Natural killer cell (primary cell): ENCODE measurements at regions not wholly inside any gene's neighbourhood (a gene's known extent, or its start where the extent isn't known, plus 50 kb on each side); places are given as distances from the start of the nearest gene placed in this dataset.

Experiments
- ATAC-seq, 3 donors: fragments of 150-1000 bp in 2 of 3; fragments of 200-7000 bp in 1 of 3; cut with Tn5 transposase; 1 replicate in 1 of 3; 2 replicates in 2 of 3; pipeline ENCODE4 v1.10.0; 2021; ENCODE audit warnings: mild to moderate bottlenecking in 2 of 3, moderate library complexity in 2 of 3
- DNase-seq, 2 donors: peaks; one replicate each; pipeline versions ENCODE4 v3.0.0 to v3.0.0-alpha.2; 2013 to 2021; ENCODE audit warnings: mixed read lengths in 1 of 2
- H3K27ac ChIP-seq: one replicate; pipeline ENCODE4 v1.5.1; 2013; ENCODE audit warnings: mild to moderate bottlenecking, low read length
- H3K27me3 ChIP-seq: one replicate; pipeline ENCODE4 v1.6.1; 2013; ENCODE audit warnings: low read length; ENCODE audit not compliant: control insufficient read depth, insufficient read depth
- H3K36me3 ChIP-seq: one replicate; pipeline ENCODE4 v1.6.1; 2013; ENCODE audit warnings: low read length; ENCODE audit not compliant: control insufficient read depth, insufficient read depth
- H3K4me1 ChIP-seq: one replicate; pipeline ENCODE4 v1.6.1; 2013; ENCODE audit warnings: low read length; ENCODE audit not compliant: control insufficient read depth, insufficient read depth
- H3K4me3 ChIP-seq: one replicate; pipeline ENCODE4 v1.5.1; 2013; ENCODE audit warnings: low read length
- H3K9me3 ChIP-seq: one replicate; pipeline ENCODE4 v1.6.1; 2013; ENCODE audit warnings: low read length; ENCODE audit not compliant: control insufficient read depth, insufficient read depth
- H3K27ac Mint-ChIP-seq, 2 donors: one replicate each; pipeline ENCODE4 v1.8.0; 2022; ENCODE audit warnings: mild to moderate bottlenecking in 2 of 2, mixed read lengths in 2 of 2, moderate library complexity in 1 of 2
- H3K27me3 Mint-ChIP-seq, 2 donors: one replicate each; pipeline ENCODE4 v1.8.0; 2022; ENCODE audit warnings: low read depth in 2 of 2, mixed read lengths in 2 of 2
- H3K36me3 Mint-ChIP-seq: one replicate; pipeline ENCODE4 v1.8.0; 2022; ENCODE audit warnings: mixed read lengths
- H3K4me1 Mint-ChIP-seq, 2 donors: one replicate each; pipeline ENCODE4 v1.8.0; 2022; ENCODE audit warnings: mixed read lengths in 2 of 2
- H3K4me3 Mint-ChIP-seq: one replicate; pipeline ENCODE4 v1.8.0; 2022; ENCODE audit warnings: mild to moderate bottlenecking, moderate library complexity, mixed read lengths
- H3K9me3 Mint-ChIP-seq, 2 donors: one replicate each; pipeline ENCODE4 v1.8.0; 2022; ENCODE audit warnings: mixed read lengths in 2 of 2
- CTCF ChIP-seq: fragments of 200-600 bp; IDR thresholded peaks from one replicate; pipeline ENCODE4 v1.8.0; 2022; ENCODE audit warnings: antibody characterized with exemption
- WGBS: methylation state at CpG from one replicate; pipeline ENCODE4 v1.1.7; 2013; ENCODE audit warnings: missing lambda C conversion rate; ENCODE audit not compliant: insufficient coverage; 5-methylcytosine and 5-hydroxymethylcytosine counted together
- intact Hi-C: fragments of 100-400 bp; cut with micrococcal nuclease; formaldehyde crosslinking; loops from one replicate; pipeline ENCODE4 v1.14.2; 2022

GRCh38 chr2:8107150-8107549, 574.7 kb upstream of the ID2 start:
- no peak overlapping the region for H3K4me3 Mint-ChIP-seq
- peak overlapping the region; percentile 34 to 39 for H3K27ac Mint-ChIP-seq
- Histone ChIP-seq H3K27me3 (no peaks in the 10 kb centered on the region), H3K4me3 (no peak overlapping the region), H3K4me1 (peaks cover 9% of the 10 kb centered on the region), H3K27ac (no peak overlapping the region), H3K9me3 (no peaks in the 10 kb centered on the region), H3K36me3 (no peaks in the 10 kb centered on the region)
- WGBS = 13% methylated on average over 1 of the region's 1 CpG
- intact Hi-C loops = no loop called here
- peaks cover 16 to 17% of the 10 kb centered on the region in 2 donors for H3K4me1 Mint-ChIP-seq
- no peak for TF ChIP-seq CTCF
- peaks cover 8% of the 10 kb centered on the region for H3K36me3 Mint-ChIP-seq
- no peak for ATAC-seq
- no peaks in the 10 kb centered on the region for H3K27me3 Mint-ChIP-seq
- no peaks in the 10 kb centered on the region for H3K9me3 Mint-ChIP-seq
- no peak for DNase-seq

GRCh38 chr2:8107621-8108378, 574.1 kb upstream of the ID2 start:
- H3K4me1 Mint-ChIP-seq = peaks cover 16 to 17% of the 10 kb centered on the region in 2 donors
- H3K27ac Mint-ChIP-seq = peak overlapping the region; percentile 34 to 39
- H3K27me3 Mint-ChIP-seq = no peaks in the 10 kb centered on the region
- peak in 1 of 2 donors; percentile 10 for DNase-seq
- ATAC-seq = peak; percentile 34 to 54 (median 41)
- intact Hi-C loops = no loop called here
- no peaks in the 10 kb centered on the region for H3K36me3 ChIP-seq
- H3K36me3 Mint-ChIP-seq = peaks cover 8% of the 10 kb centered on the region
- WGBS = 52% methylated on average over 5 of the region's 5 CpGs
- H3K9me3 Mint-ChIP-seq = no peaks in the 10 kb centered on the region
- no peaks in the 10 kb centered on the region for H3K9me3 ChIP-seq
- H3K27ac ChIP-seq = no peak overlapping the region
- no peak overlapping the region for H3K4me3 ChIP-seq
- peaks cover 9% of the 10 kb centered on the region for H3K4me1 ChIP-seq
- TF ChIP-seq CTCF = no peak
- peak overlapping the region; percentile 52 for H3K4me3 Mint-ChIP-seq
- no peaks in the 10 kb centered on the region for H3K27me3 ChIP-seq

GRCh38 chr2:8110716-8111115, 571.1 kb upstream of the ID2 start:
- Histone ChIP-seq H3K27ac (no peak overlapping the region), H3K4me3 (no peak overlapping the region), H3K27me3 (no peaks in the 10 kb centered on the region), H3K9me3 (no peaks in the 10 kb centered on the region), H3K4me1 (peaks cover 9% of the 10 kb centered on the region), H3K36me3 (no peaks in the 10 kb centered on the region)
- no peaks in the 10 kb centered on the region for H3K9me3 Mint-ChIP-seq
- ATAC-seq = no peak
- peaks cover 27 to 30% of the 10 kb centered on the region in 2 donors for H3K4me1 Mint-ChIP-seq
- H3K27me3 Mint-ChIP-seq = no peaks in the 10 kb centered on the region
- DNase-seq = no peak
- intact Hi-C loops = no loop called here
- TF ChIP-seq CTCF = no peak
- H3K36me3 Mint-ChIP-seq = peaks cover 20% of the 10 kb centered on the region
- 96% methylated on average over 2 of the region's 2 CpGs for WGBS
- H3K27ac Mint-ChIP-seq = no peak overlapping the region
- H3K4me3 Mint-ChIP-seq = no peak overlapping the region

GRCh38 chr2:8111193-8111592, 570.7 kb upstream of the ID2 start:
- WGBS = 95% methylated on average over 1 of the region's 1 CpG
- intact Hi-C loops = no loop called here
- Histone ChIP-seq H3K4me3 (no peak overlapping the region), H3K36me3 (no peaks in the 10 kb centered on the region), H3K4me1 (peaks cover 9% of the 10 kb centered on the region), H3K27ac (no peak overlapping the region), H3K9me3 (no peaks in the 10 kb centered on the region), H3K27me3 (no peaks in the 10 kb centered on the region)
- H3K27me3 Mint-ChIP-seq = no peaks in the 10 kb centered on the region
- H3K27ac Mint-ChIP-seq = no peak overlapping the region
- H3K4me1 Mint-ChIP-seq = peaks cover 27 to 31% of the 10 kb centered on the region in 2 donors
- no peak for ATAC-seq
- H3K9me3 Mint-ChIP-seq = no peaks in the 10 kb centered on the region
- TF ChIP-seq CTCF = no peak
- no peak for DNase-seq
- no peak overlapping the region for H3K4me3 Mint-ChIP-seq
- peaks cover 20% of the 10 kb centered on the region for H3K36me3 Mint-ChIP-seq
